Esophagus (tissue), 2 donors: ENCODE measurements at regions not wholly inside any gene's neighbourhood (a gene's known extent, or its start where the extent isn't known, plus 50 kb on each side); places are given as distances from the start of the nearest gene placed in this dataset.

ENCODE experiments used
- H3K27ac ChIP-seq, 2 donors: one replicate each; pipeline ENCODE4 v1.5.1; 2013; ENCODE audit warnings: low read depth in 2 of 2, mild to moderate bottlenecking in 2 of 2, inconsistent platforms in 1 of 2, low read length in 1 of 2, moderate library complexity in 1 of 2
- H3K27me3 ChIP-seq, 2 donors: one replicate each; pipeline ENCODE4 v1.6.1; 2013; ENCODE audit warnings: low read length in 2 of 2, control low read depth in 1 of 2, mild to moderate bottlenecking in 1 of 2; ENCODE audit not compliant: insufficient read depth in 2 of 2, control insufficient read depth in 1 of 2
- H3K36me3 ChIP-seq, 2 donors: one replicate each; pipeline ENCODE4 v1.6.1; 2013; ENCODE audit warnings: low read length in 1 of 2; ENCODE audit not compliant: control insufficient read depth in 2 of 2, insufficient read depth in 2 of 2
- H3K4me1 ChIP-seq, 2 donors: one replicate each; pipeline ENCODE4 v1.6.1; 2013; ENCODE audit warnings: low read length in 1 of 2; ENCODE audit not compliant: control insufficient read depth in 2 of 2, insufficient read depth in 2 of 2
- H3K4me3 ChIP-seq, 2 donors: one replicate each; pipeline ENCODE4 v1.5.1; 2013; ENCODE audit warnings: low read length in 2 of 2, mild to moderate bottlenecking in 2 of 2, low read depth in 1 of 2, moderate library complexity in 1 of 2
- H3K9me3 ChIP-seq, 2 donors: one replicate each; pipeline ENCODE4 v1.6.1; 2013; ENCODE audit warnings: mild to moderate bottlenecking in 2 of 2, low read depth in 1 of 2, low read length in 1 of 2, moderate library complexity in 1 of 2; ENCODE audit not compliant: control insufficient read depth in 2 of 2, insufficient read depth in 1 of 2
- WGBS, 2 donors: extraction: QIAGEN DNeasy Blood & Tissue Kit; methylation state at CpG; one replicate each; pipeline ENCODE4 v1.1.7; 2013; 5-methylcytosine and 5-hydroxymethylcytosine counted together
- donor health status: healthy with polysubstance abuse.
- donor health status: Bipolar disorder and iron deficiency.

DNA sequence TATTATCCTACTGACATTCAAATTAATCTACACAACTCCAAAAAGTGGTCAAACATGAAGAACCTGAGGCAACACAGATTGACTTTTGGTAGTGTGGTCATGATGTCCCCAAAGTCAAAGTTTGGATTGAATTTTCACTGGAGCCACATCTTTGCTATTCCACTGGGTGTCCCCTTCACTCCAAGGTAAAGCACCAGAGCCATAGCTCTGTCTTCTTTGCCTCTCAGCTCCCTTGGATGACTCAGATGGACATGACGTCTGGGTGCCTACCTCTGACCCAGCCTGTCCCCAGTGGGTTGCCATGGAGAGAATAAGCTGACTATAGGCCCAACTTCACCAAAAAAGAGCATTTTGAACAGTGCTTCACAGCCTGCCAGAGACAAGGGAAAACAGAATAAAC lies 57.4 kb upstream of the ARHGAP42 start:
- Histone ChIP-seq H3K9me3 (no peaks in the 10 kb centered on the region), H3K36me3 (no peaks in the 10 kb centered on the region), H3K27ac (no peak overlapping the region), H3K4me3 (no peak overlapping the region), H3K4me1 (no peaks in the 10 kb centered on the region), H3K27me3 (no peaks in the 10 kb centered on the region)
- WGBS, 2 donors: 43 to 51% methylated on average over 1 of the region's 1 CpG

DNA sequence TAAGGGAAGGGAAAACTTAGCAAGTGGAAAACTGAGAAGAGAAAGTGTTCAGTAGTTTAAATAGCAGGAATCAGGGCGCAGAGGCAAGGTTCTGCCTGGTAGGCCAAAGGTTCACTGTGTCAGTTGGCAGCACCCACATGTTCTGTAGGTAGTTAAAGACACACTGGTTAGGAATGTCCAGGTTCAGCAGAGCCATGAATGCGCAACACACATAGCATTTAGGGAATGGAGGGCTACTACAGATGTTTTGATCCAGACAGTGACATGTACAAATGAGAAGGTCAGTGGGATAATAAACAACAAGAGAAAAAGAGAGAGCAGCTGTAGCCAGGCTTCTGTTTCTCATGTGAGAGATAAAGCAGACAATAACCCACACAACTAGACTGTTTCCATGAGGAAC lies 56.2 kb upstream of the ARHGAP42 start:
- Histone ChIP-seq H3K36me3 (no peaks in the 10 kb centered on the region), H3K27ac (no peak overlapping the region), H3K9me3 (no peaks in the 10 kb centered on the region), H3K27me3 (no peaks in the 10 kb centered on the region), H3K4me3 (no peak overlapping the region), H3K4me1 (no peaks in the 10 kb centered on the region)
- WGBS, 2 donors: 82% methylated on average over 2 of the region's 2 CpGs

DNA sequence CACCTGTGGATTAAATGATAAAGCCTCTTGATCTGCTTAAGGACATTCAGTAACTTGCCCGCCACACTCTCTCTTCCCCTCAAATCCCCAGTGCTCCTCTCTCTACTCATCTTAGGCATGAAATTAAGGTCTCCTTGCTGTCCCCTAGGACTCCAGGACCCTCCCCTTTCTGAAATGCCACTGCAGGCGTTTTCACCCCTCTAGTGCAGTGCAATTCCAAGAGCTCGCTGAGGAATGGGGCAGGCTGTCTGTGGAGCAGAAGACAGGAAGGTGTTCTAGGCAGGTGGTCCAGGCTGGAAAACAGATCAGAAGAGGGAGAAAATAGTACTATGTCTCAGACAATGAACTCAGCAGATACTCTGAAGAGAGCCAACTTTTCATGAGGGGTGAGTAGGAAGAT lies 55.8 kb upstream of the ARHGAP42 start:
- Histone ChIP-seq H3K27me3 (no peaks in the 10 kb centered on the region), H3K4me3 (no peak overlapping the region), H3K36me3 (no peaks in the 10 kb centered on the region), H3K4me1 (no peaks in the 10 kb centered on the region), H3K27ac (no peak overlapping the region), H3K9me3 (no peaks in the 10 kb centered on the region)
- 73 to 75% methylated on average over 3 of the region's 3 CpGs for WGBS, 2 donors

DNA sequence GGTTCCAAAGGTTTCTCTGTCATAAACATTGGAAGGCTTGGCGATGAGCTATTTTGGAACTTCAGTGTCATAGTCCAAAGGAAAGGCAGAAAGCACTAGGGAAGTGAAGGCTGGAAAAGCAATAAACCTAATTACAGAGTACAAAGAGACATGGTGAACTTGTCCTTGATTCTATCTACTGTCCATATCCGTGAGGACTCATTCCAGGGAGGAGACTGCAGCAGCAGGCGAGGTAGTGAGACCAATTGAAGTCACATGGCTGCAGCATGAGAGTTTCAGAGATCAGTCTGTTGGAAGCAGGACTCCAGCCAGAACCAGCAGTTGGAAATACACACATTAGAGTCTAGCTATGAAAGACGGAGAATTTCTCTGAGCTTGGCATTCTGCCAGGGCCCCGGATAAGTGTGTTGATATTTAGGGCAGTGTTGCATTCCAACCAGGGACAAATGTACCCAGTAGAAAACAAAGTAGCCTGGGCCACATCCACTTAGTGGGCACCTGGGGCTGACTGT lies 54.1 kb upstream of the ARHGAP42 start:
- Histone ChIP-seq H3K27ac (no peak overlapping the region), H3K36me3 (no peaks in the 10 kb centered on the region), H3K27me3 (no peaks in the 10 kb centered on the region), H3K4me1 (no peaks in the 10 kb centered on the region), H3K4me3 (no peak overlapping the region), H3K9me3 (no peaks in the 10 kb centered on the region)
- WGBS, 2 donors: 30 to 31% methylated on average over 5 of the region's 5 CpGs

DNA sequence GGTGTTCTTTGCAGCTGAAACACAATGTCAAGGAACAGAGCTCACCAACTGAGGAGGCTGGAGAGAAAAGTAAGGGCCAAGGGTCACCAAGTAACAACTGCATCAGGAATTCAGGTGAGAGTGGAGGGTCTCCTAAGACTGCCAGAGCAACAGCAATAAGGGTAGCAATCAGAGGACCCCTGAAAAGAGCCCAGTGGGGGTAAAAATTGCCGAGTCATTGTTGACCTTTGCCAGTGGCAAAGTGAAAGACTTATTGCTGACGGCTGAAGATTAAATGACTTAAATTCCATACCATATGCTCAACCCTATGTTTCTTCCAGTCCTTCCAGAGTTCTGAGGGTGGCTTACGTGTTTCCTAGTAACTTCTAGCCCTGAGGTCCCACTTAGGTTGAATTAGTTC lies 51.9 kb upstream of the ARHGAP42 start:
- no peaks in the 10 kb centered on the region for H3K36me3 ChIP-seq
- H3K9me3 ChIP-seq: no peaks in the 10 kb centered on the region
- no peaks in the 10 kb centered on the region for H3K4me1 ChIP-seq
- H3K27ac ChIP-seq: no peak overlapping the region
- WGBS, 2 donors: 78 to 79% methylated on average over 3 of the region's 3 CpGs
- no peaks in the 10 kb centered on the region for H3K27me3 ChIP-seq
- H3K4me3 ChIP-seq: no peak overlapping the region

DNA sequence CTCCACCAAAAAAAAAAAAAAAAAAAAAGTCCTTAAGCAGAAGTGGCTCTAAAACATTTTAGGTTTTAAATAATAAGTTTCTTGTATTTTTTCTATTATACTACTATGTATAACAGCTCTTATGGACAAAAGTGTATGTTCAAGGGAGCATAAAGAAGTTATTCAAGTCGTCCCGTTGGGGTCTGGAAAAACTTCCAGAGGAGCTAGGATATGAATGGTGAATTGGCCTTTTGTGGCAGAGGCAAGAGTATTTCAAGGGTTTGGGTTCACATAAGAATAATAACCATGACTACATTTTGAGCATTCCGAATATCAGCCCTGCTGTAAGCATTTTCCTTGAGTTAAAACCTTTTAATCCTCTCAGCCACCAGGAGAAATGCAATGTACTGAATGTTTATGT lies 50.6 kb upstream of the ARHGAP42 start:
- Histone ChIP-seq H3K27ac (no peak overlapping the region), H3K36me3 (no peaks in the 10 kb centered on the region), H3K27me3 (no peaks in the 10 kb centered on the region), H3K4me1 (no peaks in the 10 kb centered on the region), H3K4me3 (no peak overlapping the region), H3K9me3 (no peaks in the 10 kb centered on the region)
- 95 to 96% methylated on average over 3 of the region's 3 CpGs for WGBS, 2 donors
